Putamen (tissue), 1 donor: ENCODE measurements at regions not wholly inside any gene's neighbourhood (a gene's known extent, or its start where the extent isn't known, plus 50 kb on each side); places are given as distances from the start of the nearest gene placed in this dataset.
"Not testable (repeated sequence)": the region's sequence is repeated elsewhere in the genome, so short reads cannot be mapped to it uniquely, and the experiment has no call there.

Experiments used
- DNase-seq: peaks from one replicate; pipeline ENCODE4 v3.0.0-alpha.2; 2016; ENCODE audit warnings: low spot score

DNA sequence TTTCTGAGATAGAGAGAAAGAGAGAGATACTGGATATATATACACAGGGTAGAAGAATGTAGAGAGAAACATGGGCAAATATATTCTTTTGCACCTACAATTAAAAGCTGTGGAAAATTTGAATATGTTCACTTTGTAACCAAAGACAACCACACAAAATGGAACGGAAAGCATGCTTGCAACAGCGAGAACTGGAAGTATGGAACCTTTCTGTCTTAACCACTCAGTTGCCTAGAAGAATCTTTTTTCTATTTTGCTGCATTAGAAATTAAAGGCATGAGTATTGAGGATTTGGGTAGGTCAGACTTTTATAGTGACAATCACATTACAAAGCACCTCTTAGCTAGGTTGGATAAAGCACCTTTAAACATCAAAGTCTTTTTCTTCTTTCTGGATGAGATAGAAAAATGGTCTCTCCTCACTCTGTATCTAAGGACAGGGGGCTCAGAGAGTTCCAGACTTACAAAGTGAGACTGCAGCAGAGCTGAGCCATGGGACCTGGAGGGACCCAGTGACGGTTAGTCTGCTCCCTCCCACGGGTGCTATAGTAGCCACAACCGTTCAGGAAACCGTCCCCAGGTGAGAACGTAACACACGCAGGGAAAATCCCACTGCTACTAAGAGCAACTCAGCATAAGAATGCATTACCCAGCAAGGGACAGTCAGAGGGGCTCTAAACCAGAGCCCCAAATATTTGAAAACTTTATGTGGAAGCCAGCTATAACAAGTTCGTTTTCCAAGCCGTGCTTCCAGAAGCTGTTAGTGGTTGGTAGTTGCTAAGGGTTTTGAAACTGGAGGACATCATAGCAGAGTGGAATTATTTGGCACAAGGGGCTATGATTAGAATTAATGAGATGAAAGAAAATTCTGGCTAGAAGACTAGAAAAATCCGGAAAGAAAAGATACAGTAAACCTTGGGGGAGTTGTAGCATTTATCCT is 97.1 kb downstream of the DAD1 start:
- DNase-seq = no peak

DNA sequence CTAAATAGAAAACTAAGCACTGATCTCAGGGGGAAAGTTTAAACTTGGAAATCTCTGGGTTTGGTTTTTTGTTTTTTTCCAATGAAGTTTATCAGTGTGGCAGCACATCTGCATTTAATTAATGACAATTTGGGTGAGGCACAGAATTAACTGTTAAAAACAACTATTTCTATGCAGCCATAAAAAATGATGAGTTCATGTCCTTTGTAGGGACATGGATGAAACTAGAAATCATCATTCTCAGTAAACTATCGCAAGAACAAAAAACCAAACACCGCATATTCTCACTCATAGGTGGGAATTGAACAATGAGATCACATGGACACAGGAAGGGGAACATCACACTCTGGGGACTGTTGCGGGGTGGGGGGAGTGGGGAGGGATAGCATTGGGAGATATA is 98.0 kb downstream of the DAD1 start:
- not testable (repeated sequence) for DNase-seq

- DNase-seq = no peak
These were observed 98.8 kb downstream of the DAD1 start for GRCh38 chr14:22489957-22490950.

GRCh38 chr14:22489244-22489545 is 99.8 kb downstream of the DAD1 start:
- DNase-seq = no peak

DNA sequence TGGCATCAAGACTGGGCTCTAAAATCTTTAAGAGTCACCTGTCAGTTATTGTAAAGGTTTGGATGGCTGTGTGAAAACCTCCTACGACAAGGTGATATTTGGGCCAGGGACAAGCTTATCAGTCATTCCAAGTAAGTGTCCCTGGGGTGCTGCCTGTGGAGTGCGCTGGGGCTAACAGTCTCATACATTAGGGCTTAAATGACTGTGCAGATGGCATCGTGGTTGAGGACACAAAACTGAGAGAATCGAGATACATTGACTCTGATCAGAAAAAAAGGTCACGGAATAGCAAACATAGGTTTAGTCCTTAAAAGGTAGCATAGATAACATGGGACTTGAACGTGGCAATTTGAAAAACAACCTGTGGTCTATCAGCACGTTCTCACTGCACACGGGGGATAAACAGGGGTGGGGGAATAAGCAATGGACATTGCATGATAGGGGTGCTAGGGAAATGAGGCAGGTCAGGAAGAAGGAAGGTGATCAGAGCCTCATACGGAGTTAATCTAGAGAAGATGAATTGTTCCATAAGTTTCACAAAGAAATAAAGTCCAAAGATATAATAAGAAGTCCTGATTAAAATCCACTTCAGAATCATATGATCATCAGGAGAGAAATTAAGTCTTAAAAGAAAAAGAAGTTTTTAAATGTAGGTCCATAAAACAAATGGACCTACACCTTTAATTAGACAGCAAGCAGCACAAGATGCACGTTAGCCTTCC is 100.3 kb downstream of the DAD1 start:
- no peak for DNase-seq

GRCh38 chr14:22487941-22488340 is 101.1 kb downstream of the DAD1 start:
- no peak for DNase-seq

GRCh38 chr14:22487401-22487800 is 101.6 kb downstream of the DAD1 start:
- no peak for DNase-seq

DNA sequence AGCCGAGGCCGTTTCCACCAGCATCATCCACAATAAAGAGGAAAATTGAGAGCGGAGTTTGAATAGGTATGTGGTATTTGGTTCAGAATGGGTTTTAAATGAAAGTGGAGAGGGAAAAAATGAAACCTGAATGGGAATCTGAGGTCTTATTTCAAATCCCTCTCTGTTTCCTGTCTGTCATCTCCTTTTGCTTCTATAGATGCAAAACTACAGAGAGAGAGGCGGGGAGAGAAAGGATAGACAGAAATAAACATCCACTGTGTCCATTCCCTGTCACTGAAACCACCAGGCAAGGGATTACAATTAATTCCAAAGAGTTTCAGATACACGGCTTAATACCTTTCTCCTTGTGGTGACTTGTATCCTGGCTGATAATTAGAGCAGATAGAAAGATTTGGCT is 102.3 kb downstream of the DAD1 start:
- DNase-seq = no peak

GRCh38 chr14:22485649-22486048 is 103.4 kb downstream of the DAD1 start:
- no peak for DNase-seq

- no peak for DNase-seq
These were observed 103.8 kb downstream of the DAD1 start for GRCh38 chr14:22485178-22485577.

GRCh38 chr14:22484632-22485031 is 104.4 kb downstream of the DAD1 start:
- no peak for DNase-seq

DNA sequence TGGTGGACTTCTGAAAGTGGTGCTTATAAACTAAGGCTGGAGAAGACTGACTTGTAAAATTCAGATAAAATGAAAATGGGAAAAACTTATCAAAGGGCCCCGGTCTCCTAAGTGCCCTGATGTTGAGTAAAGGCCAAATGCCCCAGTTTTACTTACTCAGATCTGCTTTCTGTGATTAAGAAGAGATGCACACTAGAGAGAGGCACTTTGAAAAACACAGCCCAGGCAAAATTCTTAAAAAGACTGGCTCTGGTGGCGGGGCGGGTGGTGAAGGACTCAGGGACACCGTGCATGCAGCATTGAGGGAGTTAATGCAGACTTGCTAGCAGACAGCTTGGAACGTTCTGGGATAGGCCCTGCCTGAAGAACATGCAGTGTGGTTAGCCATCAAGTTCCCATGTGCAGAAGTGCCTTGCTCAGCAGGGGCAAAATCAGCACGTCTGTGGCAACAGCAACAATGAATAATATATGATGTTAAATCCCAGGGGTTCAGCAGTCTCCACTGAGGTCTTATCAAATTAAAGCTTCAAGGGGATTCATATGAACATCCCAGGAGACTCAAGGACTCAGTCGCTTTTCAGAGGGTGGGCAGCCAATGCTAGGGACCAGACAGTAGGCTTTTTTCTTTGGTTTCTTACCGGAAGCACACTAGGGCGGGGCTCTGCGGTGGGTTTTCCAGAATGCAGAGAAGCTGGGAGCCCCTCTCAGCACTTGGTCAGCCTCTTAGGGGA is 105.0 kb downstream of the DAD1 start:
- DNase-seq = no peak

DNA sequence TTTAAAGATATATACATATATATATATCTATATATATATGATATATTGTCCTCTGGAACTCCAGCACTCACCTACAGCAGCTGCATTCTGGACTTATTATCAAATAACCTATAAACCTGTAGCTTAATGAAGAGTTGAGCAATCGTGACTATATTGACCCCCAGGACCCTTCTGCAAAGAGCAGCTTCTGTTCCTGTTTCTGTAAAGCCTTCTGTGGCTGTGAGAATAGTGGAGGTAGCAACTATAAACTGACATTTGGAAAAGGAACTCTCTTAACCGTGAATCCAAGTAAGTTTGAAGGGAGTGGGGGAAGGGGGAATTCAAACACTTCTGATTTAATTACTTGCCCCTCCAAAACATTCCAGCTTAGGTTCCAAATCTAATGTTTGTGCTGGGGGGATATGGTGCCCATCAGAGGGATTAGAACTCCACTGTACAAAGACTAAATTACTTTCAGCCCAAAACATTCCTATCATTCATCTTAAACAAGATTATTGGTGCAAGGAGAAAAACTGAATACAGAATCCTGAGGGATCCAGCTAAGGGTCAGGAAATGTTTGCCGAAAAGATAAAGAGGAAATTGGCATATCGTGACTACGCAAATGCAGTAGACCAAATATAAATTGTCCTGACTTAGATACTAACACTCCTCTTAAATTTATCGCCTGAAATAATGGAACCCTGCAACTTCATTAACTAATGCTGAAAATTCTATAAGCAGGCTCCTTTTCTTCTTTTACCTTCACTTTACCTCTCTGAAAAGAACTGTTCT is 106.1 kb downstream of the DAD1 start:
- no peak for DNase-seq

- DNase-seq = no peak
These were observed 106.8 kb downstream of the DAD1 start for GRCh38 chr14:22482085-22482694.

GRCh38 chr14:22481546-22481945 is 107.5 kb downstream of the DAD1 start:
- DNase-seq = peak; percentile 14

- no peak for DNase-seq
These were observed 109.1 kb downstream of the DAD1 start for GRCh38 chr14:22479776-22480464.

- DNase-seq = no peak
These were observed 109.9 kb downstream of the DAD1 start for GRCh38 chr14:22479132-22479531.

- no peak for DNase-seq
These were observed 110.4 kb downstream of the DAD1 start for GRCh38 chr14:22478670-22479069.

DNA sequence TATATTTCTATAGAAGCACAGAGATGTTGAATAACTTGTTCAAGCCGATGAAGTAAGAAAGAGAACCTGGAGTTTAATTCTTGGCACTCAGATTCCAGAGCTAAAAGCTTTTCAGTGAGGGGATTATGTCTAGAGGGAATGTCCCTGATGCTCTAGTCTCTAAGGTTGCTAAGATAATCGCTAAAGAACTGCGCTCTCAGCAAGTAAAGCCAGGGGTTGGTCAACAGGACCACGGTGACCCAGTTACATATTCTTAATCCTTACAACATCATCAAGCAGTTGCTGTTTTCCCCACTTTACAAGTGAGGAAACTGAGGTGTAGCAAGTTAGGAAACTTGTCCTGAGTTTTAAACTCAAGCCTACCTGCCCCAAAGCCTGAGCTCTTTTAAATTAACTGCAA is 110.8 kb downstream of the DAD1 start:
- DNase-seq = no peak
